ENCODE measurements at regions not wholly inside any gene's neighbourhood (a gene's known extent, or its start where the extent isn't known, plus 50 kb on each side); places are given as distances from the start of the nearest gene placed in this dataset.

DNA sequence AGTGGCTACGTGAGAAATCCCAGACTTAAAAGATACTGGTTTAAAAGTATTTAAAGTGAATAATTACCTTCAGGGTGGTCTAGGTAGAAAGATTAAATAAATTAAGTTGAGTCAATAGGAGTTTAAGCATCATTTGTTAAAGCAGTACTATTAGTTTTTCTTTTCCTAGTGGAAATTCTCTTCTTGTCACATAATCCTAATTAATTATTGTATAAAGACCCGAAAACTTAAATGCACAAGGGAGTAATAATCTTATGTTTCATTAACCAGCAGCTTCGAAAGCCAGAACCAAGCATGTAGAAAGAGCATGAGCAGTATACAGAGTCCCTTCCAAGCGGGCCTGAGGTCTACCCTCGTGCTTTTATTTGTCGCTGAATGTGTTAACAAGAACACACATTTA, 90.2 kb upstream of the SKOR2 start:
- H4K20me1 ChIP-seq (ENCODE audit: insufficient read depth): no peaks in the 10 kb centered on the region
- no peak overlapping the region for H3K4me3 ChIP-seq
- no peak for DNase-seq
- H3K9me2 ChIP-seq (ENCODE audit: insufficient read depth): no peaks in the 10 kb centered on the region
- no peak overlapping the region for H3K27ac ChIP-seq
- H3K4me2 ChIP-seq: no peak overlapping the region
- no peaks in the 10 kb centered on the region for H3K9me3 ChIP-seq (ENCODE audit: insufficient read depth, low read depth)
- H3K79me2 ChIP-seq (ENCODE audit: low read depth): no peaks in the 10 kb centered on the region
- H3K36me3 ChIP-seq (ENCODE audit: low read depth): no peaks in the 10 kb centered on the region
- peaks cover 21% of the 10 kb centered on the region for H3K27me3 ChIP-seq (ENCODE audit: insufficient read depth, low read depth)
- no peaks in the 10 kb centered on the region for H3K4me1 ChIP-seq (replicated peaks; ENCODE audit: insufficient read depth)
- no peaks in the 10 kb centered on the region for H3F3A ChIP-seq (ENCODE audit: insufficient read depth, low read depth)
- no TSS peak for BruUV-seq (replicated peaks)
- TF ChIP-seq, protein P1, sequence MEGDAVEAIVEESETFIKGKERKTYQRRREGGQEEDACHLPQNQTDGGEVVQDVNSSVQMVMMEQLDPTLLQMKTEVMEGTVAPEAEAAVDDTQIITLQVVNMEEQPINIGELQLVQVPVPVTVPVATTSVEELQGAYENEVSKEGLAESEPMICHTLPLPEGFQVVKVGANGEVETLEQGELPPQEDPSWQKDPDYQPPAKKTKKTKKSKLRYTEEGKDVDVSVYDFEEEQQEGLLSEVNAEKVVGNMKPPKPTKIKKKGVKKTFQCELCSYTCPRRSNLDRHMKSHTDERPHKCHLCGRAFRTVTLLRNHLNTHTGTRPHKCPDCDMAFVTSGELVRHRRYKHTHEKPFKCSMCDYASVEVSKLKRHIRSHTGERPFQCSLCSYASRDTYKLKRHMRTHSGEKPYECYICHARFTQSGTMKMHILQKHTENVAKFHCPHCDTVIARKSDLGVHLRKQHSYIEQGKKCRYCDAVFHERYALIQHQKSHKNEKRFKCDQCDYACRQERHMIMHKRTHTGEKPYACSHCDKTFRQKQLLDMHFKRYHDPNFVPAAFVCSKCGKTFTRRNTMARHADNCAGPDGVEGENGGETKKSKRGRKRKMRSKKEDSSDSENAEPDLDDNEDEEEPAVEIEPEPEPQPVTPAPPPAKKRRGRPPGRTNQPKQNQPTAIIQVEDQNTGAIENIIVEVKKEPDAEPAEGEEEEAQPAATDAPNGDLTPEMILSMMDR (conservative IDR thresholded peaks at IDR 0.05): no peak
- TF ChIP-seq EZH2 (IDR thresholded peaks at IDR 0.05; ENCODE audit: low read depth): no peak
- ChIA-PET CTCF (no interaction called here), POLR2A (ENCODE audit: unreplicated experiment) (no interaction called here)
- intact Hi-C loops (cut with micrococcal nuclease; ENCODE audit: unreplicated experiment): no loop called here
- H2AFZ ChIP-seq: no peak overlapping the region

DNA sequence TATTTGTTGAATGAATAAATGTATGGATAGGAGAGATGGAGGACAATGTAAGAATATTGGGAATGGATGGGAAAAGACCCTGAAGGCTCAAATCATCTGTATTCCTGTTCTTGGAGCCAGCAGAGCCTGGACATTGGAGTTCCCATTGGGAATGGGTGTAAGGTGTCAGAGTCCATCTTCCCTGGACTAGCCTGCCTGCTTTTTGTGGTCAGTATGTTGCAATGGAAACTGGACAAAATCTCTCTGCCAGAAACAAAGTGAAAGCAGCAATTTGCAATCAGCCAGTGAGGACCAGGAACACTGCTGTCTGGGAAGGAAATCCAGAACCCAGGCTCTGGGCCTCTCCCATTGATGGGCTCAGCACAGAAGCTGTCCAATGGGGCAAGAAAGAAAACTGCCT, 83.5 kb upstream of the SKOR2 start:
- ChIA-PET POLR2A (ENCODE audit: unreplicated experiment) (no interaction called here), CTCF (no interaction called here)
- Histone ChIP-seq H4K20me1 (ENCODE audit: insufficient read depth) (no peaks in the 10 kb centered on the region), H3F3A (ENCODE audit: insufficient read depth, low read depth) (no peaks in the 10 kb centered on the region), H3K4me3 (no peak overlapping the region), H3K36me3 (ENCODE audit: low read depth) (no peaks in the 10 kb centered on the region), H3K4me2 (no peak overlapping the region), H3K79me2 (ENCODE audit: low read depth) (no peaks in the 10 kb centered on the region), H2AFZ (no peak overlapping the region), H3K9me2 (ENCODE audit: insufficient read depth) (no peaks in the 10 kb centered on the region), H3K4me1 (replicated peaks; ENCODE audit: insufficient read depth) (no peaks in the 10 kb centered on the region), H3K9me3 (ENCODE audit: insufficient read depth, low read depth) (no peaks in the 10 kb centered on the region), H3K27ac (no peak overlapping the region), H3K27me3 (ENCODE audit: insufficient read depth, low read depth) (peaks cover 59% of the 10 kb centered on the region)
- no peak for TF ChIP-seq EZH2 (IDR thresholded peaks at IDR 0.05; ENCODE audit: low read depth)
- no TSS peak for BruUV-seq (replicated peaks)
- DNase-seq: no peak
- intact Hi-C loops (cut with micrococcal nuclease; ENCODE audit: unreplicated experiment): no loop called here

GRCh38 chr18:47333926-47334635, 82.6 kb upstream of the SKOR2 start:
- DNase-seq: no peak
- H2AFZ ChIP-seq: no peak overlapping the region
- no peaks in the 10 kb centered on the region for H3K9me2 ChIP-seq (ENCODE audit: insufficient read depth)
- TF ChIP-seq, protein P1 (conservative IDR thresholded peaks at IDR 0.05): no peak
- no peak for TF ChIP-seq EZH2 (IDR thresholded peaks at IDR 0.05; ENCODE audit: low read depth)
- no peaks in the 10 kb centered on the region for H3K4me1 ChIP-seq (replicated peaks; ENCODE audit: insufficient read depth)
- H4K20me1 ChIP-seq (ENCODE audit: insufficient read depth): no peaks in the 10 kb centered on the region
- H3K27ac ChIP-seq: no peak overlapping the region
- no peaks in the 10 kb centered on the region for H3K79me2 ChIP-seq (ENCODE audit: low read depth)
- ChIA-PET POLR2A (ENCODE audit: unreplicated experiment) (no interaction called here), CTCF (no interaction called here)
- BruUV-seq (replicated peaks): no TSS peak
- no peaks in the 10 kb centered on the region for H3K9me3 ChIP-seq (ENCODE audit: insufficient read depth, low read depth)
- intact Hi-C loops (cut with micrococcal nuclease; ENCODE audit: unreplicated experiment): no loop called here
- no peak overlapping the region for H3K4me2 ChIP-seq
- peaks cover 67% of the 10 kb centered on the region for H3K27me3 ChIP-seq (ENCODE audit: insufficient read depth, low read depth)
- H3F3A ChIP-seq (ENCODE audit: insufficient read depth, low read depth): no peaks in the 10 kb centered on the region
- no peak overlapping the region for H3K4me3 ChIP-seq
- no peaks in the 10 kb centered on the region for H3K36me3 ChIP-seq (ENCODE audit: low read depth)

DNA sequence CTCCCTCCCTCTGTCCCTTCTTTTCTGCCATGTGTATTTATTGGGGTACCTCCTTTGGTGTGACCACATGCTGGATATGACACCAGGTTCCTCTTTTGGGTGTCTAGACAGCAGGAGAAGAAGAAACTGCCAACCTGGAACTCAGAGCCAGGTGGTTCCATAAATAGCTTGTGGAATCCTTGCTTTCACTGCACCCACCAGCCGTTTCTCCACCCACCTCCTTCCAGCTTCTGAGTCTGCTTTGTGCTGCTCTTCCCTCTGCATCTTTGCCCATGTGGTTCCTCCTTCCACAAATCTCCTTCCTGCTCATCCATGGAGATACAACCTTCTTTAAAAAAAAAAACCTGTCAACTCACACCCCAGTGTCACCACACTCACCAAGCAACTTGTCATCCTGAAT, 80.2 kb upstream of the SKOR2 start:
- no peak overlapping the region for H2AFZ ChIP-seq
- H3K9me2 ChIP-seq (ENCODE audit: insufficient read depth): no peaks in the 10 kb centered on the region
- no peaks in the 10 kb centered on the region for H4K20me1 ChIP-seq (ENCODE audit: insufficient read depth)
- ChIA-PET POLR2A (ENCODE audit: unreplicated experiment) (no interaction called here), CTCF (no interaction called here)
- BruUV-seq (replicated peaks): no TSS peak
- DNase-seq: no peak
- H3K4me1 ChIP-seq (replicated peaks; ENCODE audit: insufficient read depth): no peaks in the 10 kb centered on the region
- no peaks in the 10 kb centered on the region for H3F3A ChIP-seq (ENCODE audit: insufficient read depth, low read depth)
- no peaks in the 10 kb centered on the region for H3K9me3 ChIP-seq (ENCODE audit: insufficient read depth, low read depth)
- H3K4me3 ChIP-seq: no peak overlapping the region
- H3K27me3 ChIP-seq (ENCODE audit: insufficient read depth, low read depth): peaks cover 82% of the 10 kb centered on the region
- H3K79me2 ChIP-seq (ENCODE audit: low read depth): no peaks in the 10 kb centered on the region
- intact Hi-C loops (cut with micrococcal nuclease; ENCODE audit: unreplicated experiment): no loop called here
- no peaks in the 10 kb centered on the region for H3K36me3 ChIP-seq (ENCODE audit: low read depth)
- no peak for TF ChIP-seq EZH2 (IDR thresholded peaks at IDR 0.05; ENCODE audit: low read depth)
- TF ChIP-seq, protein P1 (conservative IDR thresholded peaks at IDR 0.05): no peak
- H3K4me2 ChIP-seq: no peak overlapping the region
- H3K27ac ChIP-seq: no peak overlapping the region
